ENCODE measurements at regions not wholly inside any gene's neighbourhood (a gene's known extent, or its start where the extent isn't known, plus 50 kb on each side); places are given as distances from the start of the nearest gene placed in this dataset.

- no peak for TF ChIP-seq JUND (IDR thresholded peaks at IDR 0.05; ENCODE audit: low read depth)
- no peak for DNase-seq (ENCODE audit: low read depth in 1 of 2, low spot score in 1 of 2)
- in situ Hi-C loops (cut with HindIII; ENCODE audit: low pct_unique_long_range_greater_than_20kb, low sequenced_read_pairs) = no loop called here
Measured at GRCh38 chr2:5995832-5996231, 303.6 kb downstream of the SOX11 start.

DNA sequence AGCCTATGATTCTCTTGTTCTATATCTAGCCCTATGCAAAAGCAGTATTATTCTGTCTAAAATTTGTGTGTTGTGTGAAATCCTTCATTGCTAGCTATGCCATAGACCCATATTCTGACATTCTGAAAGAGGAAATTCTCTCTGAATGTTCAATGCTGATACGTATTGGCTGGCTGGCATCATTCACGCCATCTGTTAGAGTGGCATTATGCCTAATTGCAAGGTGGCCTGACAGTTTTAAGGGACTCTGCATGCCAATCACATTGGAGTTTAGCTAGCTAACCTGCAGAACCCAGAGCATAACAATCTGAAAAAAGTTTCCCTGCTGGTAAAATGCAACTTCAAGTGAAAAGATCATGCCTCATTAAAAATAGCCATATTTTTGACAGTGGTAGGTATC, 316.0 kb downstream of the SOX11 start:
- TF ChIP-seq JUND (IDR thresholded peaks at IDR 0.05; ENCODE audit: low read depth) = no peak
- in situ Hi-C loops (cut with HindIII; ENCODE audit: low pct_unique_long_range_greater_than_20kb, low sequenced_read_pairs) = no loop called here
- no peak for DNase-seq (ENCODE audit: low read depth in 1 of 2, low spot score in 1 of 2)

DNA sequence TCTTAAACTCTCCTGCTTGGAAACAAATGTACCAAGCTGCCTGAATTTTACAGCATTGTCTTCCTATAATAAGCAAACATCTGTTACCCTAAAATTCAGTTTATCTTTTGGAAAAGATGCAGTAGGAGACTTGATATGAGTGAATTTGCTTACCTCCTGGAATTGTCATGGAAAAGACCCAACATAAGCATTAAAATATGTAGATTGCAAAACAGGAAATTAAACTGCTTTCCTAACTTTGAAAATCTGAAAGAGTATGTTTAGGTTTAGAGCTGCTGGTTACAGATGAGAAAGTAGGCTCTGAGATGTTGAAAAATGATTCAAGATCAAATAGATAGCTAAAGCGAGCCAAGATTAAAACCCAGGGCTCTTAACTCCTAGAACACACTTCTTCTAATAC, 316.5 kb downstream of the SOX11 start:
- no peak for TF ChIP-seq JUND (IDR thresholded peaks at IDR 0.05; ENCODE audit: low read depth)
- DNase-seq (ENCODE audit: low read depth in 1 of 2, low spot score in 1 of 2) = no peak
- in situ Hi-C loops (cut with HindIII; ENCODE audit: low pct_unique_long_range_greater_than_20kb, low sequenced_read_pairs) = no loop called here

DNA sequence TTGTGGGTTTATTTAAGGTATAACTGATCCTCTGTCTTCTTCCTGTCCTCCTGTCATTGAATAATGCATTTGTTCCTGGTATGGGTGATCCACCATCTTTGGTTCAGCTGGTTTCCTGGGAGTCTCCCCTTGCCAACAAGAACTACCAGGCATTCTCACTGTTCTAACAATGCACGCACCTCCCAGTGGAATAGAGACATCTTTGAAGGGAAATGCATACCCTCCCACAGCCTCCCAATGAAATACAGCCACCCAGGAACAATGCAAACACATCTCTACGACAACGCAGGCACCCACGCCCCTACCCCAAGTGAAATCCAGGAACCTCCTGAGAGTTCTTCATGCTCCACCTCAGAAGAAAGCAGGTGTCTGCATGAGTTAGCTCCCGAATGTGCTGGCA, 318.0 kb downstream of the SOX11 start:
- DNase-seq (ENCODE audit: low read depth in 1 of 2, low spot score in 1 of 2) = no peak
- in situ Hi-C loops (cut with HindIII; ENCODE audit: low pct_unique_long_range_greater_than_20kb, low sequenced_read_pairs) = no loop called here
- no peak for TF ChIP-seq JUND (IDR thresholded peaks at IDR 0.05; ENCODE audit: low read depth)

GRCh38 chr2:6011921-6012320, 319.7 kb downstream of the SOX11 start:
- no peak for TF ChIP-seq JUND (IDR thresholded peaks at IDR 0.05; ENCODE audit: low read depth)
- in situ Hi-C loops (cut with HindIII; ENCODE audit: low pct_unique_long_range_greater_than_20kb, low sequenced_read_pairs) = no loop called here
- DNase-seq (ENCODE audit: low read depth in 1 of 2, low spot score in 1 of 2) = no peak

- no peak for TF ChIP-seq JUND (IDR thresholded peaks at IDR 0.05; ENCODE audit: low read depth)
- in situ Hi-C loops (cut with HindIII; ENCODE audit: low pct_unique_long_range_greater_than_20kb, low sequenced_read_pairs) = no loop called here
- DNase-seq (ENCODE audit: low read depth in 1 of 2, low spot score in 1 of 2) = no peak
Measured at GRCh38 chr2:6017736-6018286, 325.6 kb downstream of the SOX11 start.

DNA sequence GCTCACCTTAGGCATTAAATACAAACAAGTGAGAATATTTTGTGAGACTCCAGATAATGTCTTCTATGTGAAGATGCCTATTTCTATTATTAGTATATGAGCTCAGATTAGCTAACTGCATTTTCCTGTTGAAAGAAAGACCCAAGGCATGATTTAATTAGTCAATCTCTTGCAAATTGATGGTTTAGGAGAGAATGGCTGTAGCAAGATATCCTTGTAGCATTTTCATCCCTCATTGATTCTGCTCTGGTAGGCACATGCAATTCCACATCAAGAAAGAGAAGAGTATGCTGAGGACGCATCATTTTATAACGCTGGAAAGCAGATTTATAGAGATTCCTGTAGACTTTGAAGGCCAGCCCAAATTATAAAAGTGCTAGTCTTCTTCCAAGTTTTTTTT, 332.0 kb downstream of the SOX11 start:
- no peak for TF ChIP-seq JUND (IDR thresholded peaks at IDR 0.05; ENCODE audit: low read depth)
- in situ Hi-C loops (cut with HindIII; ENCODE audit: low pct_unique_long_range_greater_than_20kb, low sequenced_read_pairs) = no loop called here
- DNase-seq (ENCODE audit: low read depth in 1 of 2, low spot score in 1 of 2) = no peak

GRCh38 chr2:6024784-6025183, 332.6 kb downstream of the SOX11 start:
- in situ Hi-C loops (cut with HindIII; ENCODE audit: low pct_unique_long_range_greater_than_20kb, low sequenced_read_pairs) = no loop called here
- DNase-seq (ENCODE audit: low read depth in 1 of 2, low spot score in 1 of 2) = no peak

GRCh38 chr2:6025391-6025790, 333.2 kb downstream of the SOX11 start:
- no peak for DNase-seq (ENCODE audit: low read depth in 1 of 2, low spot score in 1 of 2)
- in situ Hi-C loops (cut with HindIII; ENCODE audit: low pct_unique_long_range_greater_than_20kb, low sequenced_read_pairs) = no loop called here

More at GRCh38 chr2:6024784-6025183, 332.6 kb downstream of the SOX11 start:
- TF ChIP-seq JUND (IDR thresholded peaks at IDR 0.05; ENCODE audit: low read depth) = no peak

DNA sequence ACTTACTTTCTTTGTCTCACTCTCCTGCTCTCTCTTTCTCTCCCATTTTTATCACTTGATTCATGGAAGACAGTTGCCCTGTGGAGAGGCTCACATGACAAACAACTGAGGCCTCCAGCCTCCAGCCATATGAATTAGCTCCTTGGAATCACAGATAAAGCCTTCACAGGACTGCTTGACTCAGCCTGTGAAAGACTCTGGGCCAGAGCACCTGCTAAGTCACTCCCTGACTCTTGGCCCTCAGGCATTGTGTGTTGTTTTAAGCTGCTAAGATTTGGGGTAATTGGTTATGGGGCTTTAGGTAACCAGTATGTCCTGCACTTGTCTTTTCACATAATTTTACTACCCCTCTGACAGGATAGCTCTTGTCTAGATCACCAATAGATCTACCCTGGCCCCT, 334.9 kb downstream of the SOX11 start:
- in situ Hi-C loops (cut with HindIII; ENCODE audit: low pct_unique_long_range_greater_than_20kb, low sequenced_read_pairs) = no loop called here
- no peak for TF ChIP-seq JUND (IDR thresholded peaks at IDR 0.05; ENCODE audit: low read depth)
- DNase-seq (ENCODE audit: low read depth in 1 of 2, low spot score in 1 of 2) = no peak

More at GRCh38 chr2:6025391-6025790, 333.2 kb downstream of the SOX11 start:
- no peak for TF ChIP-seq JUND (IDR thresholded peaks at IDR 0.05; ENCODE audit: low read depth)

DNA sequence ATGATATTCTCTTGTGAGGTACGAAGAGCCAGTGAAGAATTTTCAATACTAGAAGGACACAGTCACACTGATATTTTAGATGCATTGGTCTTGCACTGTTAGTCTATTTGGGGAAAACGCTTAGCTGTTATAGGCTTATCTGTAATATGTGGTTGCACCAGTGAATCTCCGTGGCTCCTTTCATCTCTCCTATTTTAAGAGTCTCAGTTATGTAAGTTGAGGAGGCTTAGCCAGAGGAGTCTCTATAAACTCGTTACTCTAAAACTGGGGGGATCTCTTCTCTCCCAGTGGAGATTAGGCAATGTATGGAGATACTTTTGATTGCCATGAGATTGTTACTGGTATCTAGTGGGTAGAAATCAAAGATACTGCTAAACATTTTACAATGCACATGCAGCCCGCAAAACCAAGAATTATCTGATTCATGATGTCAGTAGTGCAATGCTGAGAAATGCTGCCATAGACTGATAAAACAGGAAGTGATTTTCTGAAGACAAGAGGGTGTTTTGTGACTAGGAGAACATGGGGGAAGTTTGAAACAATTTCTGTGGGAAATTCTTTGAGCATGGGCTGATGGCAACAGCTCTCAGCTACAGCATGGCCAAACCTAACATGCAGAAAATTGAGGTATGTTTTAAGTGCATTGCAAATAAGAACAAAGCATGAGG, 339.1 kb downstream of the SOX11 start:
- no peak for TF ChIP-seq JUND (IDR thresholded peaks at IDR 0.05; ENCODE audit: low read depth)
- no peak for DNase-seq (ENCODE audit: low read depth in 1 of 2, low spot score in 1 of 2)
- in situ Hi-C loops (cut with HindIII; ENCODE audit: low pct_unique_long_range_greater_than_20kb, low sequenced_read_pairs) = no loop called here

DNA sequence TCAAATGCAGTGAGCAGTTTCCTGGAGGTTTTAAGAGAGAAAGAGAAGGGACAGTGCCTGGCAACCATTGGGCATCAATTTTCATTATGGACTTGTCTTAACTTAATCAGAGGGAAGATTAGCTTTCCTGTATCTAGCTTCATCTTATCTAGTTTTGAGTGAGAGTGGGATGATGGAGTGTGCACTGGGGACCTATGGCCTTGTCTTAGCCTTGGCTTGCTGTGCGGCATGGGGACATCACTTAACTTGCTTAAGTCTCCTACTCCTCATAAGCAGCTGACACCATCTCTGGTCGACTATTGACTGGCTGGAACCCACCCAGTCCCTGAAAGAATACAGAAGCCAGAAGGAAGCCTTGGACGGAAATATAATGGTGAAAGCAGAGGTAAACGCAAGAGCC, 344.0 kb downstream of the SOX11 start:
- TF ChIP-seq JUND (IDR thresholded peaks at IDR 0.05; ENCODE audit: low read depth) = no peak
- in situ Hi-C loops (cut with HindIII; ENCODE audit: low pct_unique_long_range_greater_than_20kb, low sequenced_read_pairs) = no loop called here
- no peak for DNase-seq (ENCODE audit: low read depth in 1 of 2, low spot score in 1 of 2)

- TF ChIP-seq JUND (IDR thresholded peaks at IDR 0.05; ENCODE audit: low read depth) = no peak
- no peak for DNase-seq (ENCODE audit: low read depth in 1 of 2, low spot score in 1 of 2)
- in situ Hi-C loops (cut with HindIII; ENCODE audit: low pct_unique_long_range_greater_than_20kb, low sequenced_read_pairs) = no loop called here
Measured at GRCh38 chr2:6043238-6043637, 351.1 kb downstream of the SOX11 start.

DNA sequence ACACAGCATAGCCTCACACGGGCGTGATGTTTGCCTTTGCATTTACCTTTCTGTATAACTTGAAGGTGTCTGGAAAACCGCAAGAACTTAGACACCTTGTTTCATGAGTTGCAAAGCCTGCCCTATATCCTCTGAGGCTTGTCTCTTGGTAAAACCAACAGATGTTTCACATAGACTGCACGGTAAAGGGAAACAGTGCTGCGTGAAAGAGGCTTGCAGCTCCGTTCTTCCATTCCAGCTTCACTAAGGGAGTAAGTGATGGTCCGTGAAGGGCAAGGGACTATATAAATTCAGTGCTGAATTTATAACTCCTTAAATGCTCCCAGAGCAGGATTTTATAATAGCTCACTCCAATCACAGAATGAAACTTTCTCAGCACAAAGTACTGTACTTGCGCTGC, 360.5 kb downstream of the SOX11 start:
- no peak for DNase-seq (ENCODE audit: low read depth in 1 of 2, low spot score in 1 of 2)
- in situ Hi-C loops (cut with HindIII; ENCODE audit: low pct_unique_long_range_greater_than_20kb, low sequenced_read_pairs) = no loop called here
- TF ChIP-seq JUND (IDR thresholded peaks at IDR 0.05; ENCODE audit: low read depth) = no peak
